ENCODE measurements at regions not wholly inside any gene's neighbourhood (a gene's known extent, or its start where the extent isn't known, plus 50 kb on each side); places are given as distances from the start of the nearest gene placed in this dataset.

DNA sequence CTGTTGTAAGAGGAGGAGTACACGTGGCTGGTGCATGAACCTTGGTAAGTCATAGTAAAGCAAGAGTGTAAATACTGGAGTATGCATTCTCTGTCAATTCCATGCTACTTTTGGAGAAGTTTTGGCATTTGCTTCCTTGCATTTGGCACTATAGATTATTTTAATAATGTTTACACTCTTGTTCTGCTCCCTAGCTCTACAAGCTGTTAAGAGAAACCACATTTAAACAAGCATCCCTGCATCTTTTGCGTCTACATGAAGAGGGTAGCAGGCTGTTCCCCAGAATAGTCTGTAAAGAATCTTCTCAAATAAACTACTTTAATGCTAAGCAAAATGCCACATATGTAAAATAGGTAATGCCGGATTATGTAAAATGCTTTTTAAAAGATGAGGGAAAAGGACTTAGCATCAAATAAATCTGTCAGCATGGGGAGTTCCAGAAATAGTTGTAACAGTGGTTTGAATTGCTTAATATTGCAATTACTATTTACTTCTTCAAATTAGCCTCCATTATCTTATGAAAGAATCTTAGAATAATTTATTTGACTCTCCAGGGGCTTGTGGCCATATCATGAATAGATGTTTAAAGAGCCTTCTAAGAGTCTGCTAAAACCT, 2127.3 kb upstream of the WWC1 start:
- DNase-seq (ENCODE audit: low spot score), result no peak
- TF ChIP-seq, protein P1, sequence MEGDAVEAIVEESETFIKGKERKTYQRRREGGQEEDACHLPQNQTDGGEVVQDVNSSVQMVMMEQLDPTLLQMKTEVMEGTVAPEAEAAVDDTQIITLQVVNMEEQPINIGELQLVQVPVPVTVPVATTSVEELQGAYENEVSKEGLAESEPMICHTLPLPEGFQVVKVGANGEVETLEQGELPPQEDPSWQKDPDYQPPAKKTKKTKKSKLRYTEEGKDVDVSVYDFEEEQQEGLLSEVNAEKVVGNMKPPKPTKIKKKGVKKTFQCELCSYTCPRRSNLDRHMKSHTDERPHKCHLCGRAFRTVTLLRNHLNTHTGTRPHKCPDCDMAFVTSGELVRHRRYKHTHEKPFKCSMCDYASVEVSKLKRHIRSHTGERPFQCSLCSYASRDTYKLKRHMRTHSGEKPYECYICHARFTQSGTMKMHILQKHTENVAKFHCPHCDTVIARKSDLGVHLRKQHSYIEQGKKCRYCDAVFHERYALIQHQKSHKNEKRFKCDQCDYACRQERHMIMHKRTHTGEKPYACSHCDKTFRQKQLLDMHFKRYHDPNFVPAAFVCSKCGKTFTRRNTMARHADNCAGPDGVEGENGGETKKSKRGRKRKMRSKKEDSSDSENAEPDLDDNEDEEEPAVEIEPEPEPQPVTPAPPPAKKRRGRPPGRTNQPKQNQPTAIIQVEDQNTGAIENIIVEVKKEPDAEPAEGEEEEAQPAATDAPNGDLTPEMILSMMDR (IDR thresholded peaks at IDR 0.05), result no peak
- H3K27ac ChIP-seq, result no peak overlapping the region
- H3K4me3 ChIP-seq, result no peak overlapping the region

DNA sequence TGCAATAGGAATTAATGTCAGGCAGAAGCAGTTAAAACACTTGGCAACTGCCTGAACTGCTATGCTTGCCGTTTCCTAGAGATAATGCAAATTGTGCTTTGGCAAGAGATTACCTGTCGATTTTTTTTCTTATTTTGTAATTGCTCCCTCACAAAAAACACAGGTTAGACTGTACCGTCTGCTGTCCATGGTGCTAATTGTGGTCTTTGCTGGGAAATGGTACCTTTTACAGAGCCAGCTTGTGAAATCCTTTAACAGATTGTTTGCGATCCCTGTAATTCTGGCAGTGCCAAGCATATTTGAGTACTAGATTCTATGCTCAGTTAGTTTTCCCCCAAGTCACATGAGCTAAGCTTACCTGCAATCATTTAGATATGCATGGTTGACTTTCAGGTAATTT, 2125.8 kb upstream of the WWC1 start:
- Histone ChIP-seq H3K27ac (no peak overlapping the region), H3K4me3 (no peak overlapping the region)
- TF ChIP-seq, protein P1 (IDR thresholded peaks at IDR 0.05), result no peak
- DNase-seq (ENCODE audit: low spot score), result no peak

DNA sequence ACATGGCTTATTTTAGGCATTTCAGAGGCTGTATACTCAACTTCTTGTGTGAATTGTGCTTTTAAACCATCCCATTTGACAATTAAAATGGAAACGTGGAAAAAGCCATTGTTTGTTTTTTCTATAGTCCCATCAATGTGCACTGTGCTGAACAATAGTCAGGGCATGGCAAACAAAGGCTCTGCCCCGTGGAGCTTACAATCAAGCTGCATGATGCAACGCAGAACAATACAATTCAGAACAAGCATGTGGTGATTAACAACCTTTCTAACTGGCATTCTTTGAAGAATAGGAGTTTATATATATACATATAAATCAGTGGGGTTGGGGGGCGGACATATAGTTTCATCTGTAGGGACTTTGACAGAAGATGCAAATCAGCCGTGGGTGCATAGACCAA, 2125.4 kb upstream of the WWC1 start:
- no peak for DNase-seq (ENCODE audit: low spot score)
- TF ChIP-seq, protein P1 (IDR thresholded peaks at IDR 0.05), result no peak
- no peak overlapping the region for H3K4me3 ChIP-seq
- H3K27ac ChIP-seq, result no peak overlapping the region

DNA sequence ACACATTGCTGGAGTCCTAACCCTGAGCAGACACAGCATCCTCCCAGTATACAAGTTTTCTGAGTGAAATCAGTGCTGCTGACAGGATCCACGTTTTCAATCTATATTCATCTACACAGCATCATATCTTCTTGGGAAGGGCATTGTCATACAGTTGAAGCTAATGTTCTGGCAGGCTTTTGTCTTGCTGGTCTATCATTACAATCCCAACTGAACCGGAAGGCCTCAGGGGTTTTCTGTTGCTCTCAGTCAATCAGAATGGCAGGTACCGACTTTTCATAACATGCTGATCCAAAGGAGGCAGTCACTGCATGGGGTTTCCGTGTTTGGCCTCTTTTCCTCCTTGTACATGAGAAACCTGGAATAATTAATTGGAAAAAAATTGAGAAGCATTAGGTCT, 2118.8 kb upstream of the WWC1 start:
- Histone ChIP-seq H3K4me3 (no peak overlapping the region), H3K27ac (no peak overlapping the region)
- no peak for DNase-seq (ENCODE audit: low spot score)
- TF ChIP-seq, protein P1 (IDR thresholded peaks at IDR 0.05), result no peak

DNA sequence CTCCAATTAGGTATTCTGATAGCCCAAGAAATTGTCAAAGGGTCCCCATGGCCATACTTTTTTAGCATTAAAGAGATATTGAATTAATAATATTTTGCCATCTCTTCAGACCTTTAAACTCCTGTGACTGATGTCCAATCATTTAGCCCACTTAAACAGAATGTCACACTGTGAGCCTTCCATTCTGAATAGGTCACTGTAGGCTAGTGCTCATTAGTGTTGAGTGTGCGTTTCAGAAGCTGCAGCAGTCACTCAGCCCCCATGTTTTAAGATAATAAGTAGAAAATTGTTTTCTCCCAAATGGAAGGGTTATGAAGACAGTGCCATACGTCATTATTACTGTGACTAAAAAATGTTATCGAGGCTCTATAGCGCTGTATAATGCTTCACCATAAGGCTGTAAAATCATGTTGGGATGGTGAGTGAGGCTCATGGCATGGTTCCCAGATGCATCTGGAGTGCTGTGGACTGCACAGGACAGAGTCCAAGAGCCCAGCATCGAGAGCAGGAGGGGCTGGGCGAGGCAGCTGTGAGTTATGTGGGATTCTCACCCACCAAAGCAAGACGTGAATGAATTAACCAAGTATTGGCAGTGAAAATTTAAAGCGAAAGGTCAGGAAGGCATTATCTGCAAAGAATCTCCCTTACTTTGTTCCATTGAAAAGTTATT, 2112.9 kb upstream of the WWC1 start:
- DNase-seq (ENCODE audit: low spot score), result no peak
- TF ChIP-seq, protein P1 (IDR thresholded peaks at IDR 0.05), result no peak
- Histone ChIP-seq H3K27ac (no peak overlapping the region), H3K4me3 (no peak overlapping the region)

DNA sequence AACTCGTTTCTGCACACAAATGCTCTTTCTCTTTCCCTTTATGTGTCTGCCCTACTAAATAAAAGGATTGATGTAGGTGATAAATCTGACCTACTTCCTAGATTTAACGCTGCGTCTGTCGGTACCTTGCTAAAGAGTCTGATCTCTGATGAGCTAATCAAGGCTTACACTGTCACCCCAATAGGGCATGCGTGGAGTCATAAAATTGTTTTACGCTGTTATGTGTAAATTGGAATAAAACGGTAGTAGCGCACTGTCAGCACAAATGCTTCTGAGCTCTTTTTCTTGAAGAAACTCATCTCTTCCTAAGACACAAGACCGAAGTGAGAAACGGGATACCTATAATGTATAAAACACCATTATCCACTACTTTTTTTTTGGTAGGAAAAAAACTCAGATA, 2106.3 kb upstream of the WWC1 start:
- H3K27ac ChIP-seq, result no peak overlapping the region
- TF ChIP-seq, protein P1 (IDR thresholded peaks at IDR 0.05), result no peak
- DNase-seq (ENCODE audit: low spot score), result no peak
- H3K4me3 ChIP-seq, result no peak overlapping the region
